ENCODE measurements at regions not wholly inside any gene's neighbourhood (a gene's known extent, or its start where the extent isn't known, plus 50 kb on each side); places are given as distances from the start of the nearest gene placed in this dataset.

DNA sequence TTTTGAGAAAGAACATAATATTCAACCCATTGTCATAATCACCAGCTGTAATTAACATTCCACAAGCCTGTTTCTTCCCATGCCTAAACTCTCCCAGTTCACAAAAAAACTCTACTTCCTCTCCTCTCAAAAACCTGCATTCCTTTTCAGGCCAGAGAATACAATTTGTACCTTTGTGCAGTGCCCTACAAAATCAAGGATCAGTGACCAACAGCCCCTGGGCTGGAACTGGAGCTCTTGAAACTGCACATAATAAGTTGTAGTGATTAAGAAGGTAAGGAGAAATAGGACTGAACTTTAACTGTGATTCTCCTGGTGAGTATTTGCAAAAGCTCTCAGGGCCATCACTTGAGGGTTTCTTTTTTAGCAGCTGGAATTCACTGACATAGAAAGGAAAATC is 472.7 kb downstream of the RFC3 start:
- H3K4me1 ChIP-seq (replicated peaks in 1 of 2), result no peaks in the 10 kb centered on the region
- DNase-seq, result no peak
- H3K27me3 ChIP-seq, result no peaks in the 10 kb centered on the region
- intact Hi-C loops (cut with DNase I), result no loop called here
- TF ChIP-seq POLR2A (IDR thresholded peaks at IDR 0.05), result no peak
- TF ChIP-seq, protein P1, sequence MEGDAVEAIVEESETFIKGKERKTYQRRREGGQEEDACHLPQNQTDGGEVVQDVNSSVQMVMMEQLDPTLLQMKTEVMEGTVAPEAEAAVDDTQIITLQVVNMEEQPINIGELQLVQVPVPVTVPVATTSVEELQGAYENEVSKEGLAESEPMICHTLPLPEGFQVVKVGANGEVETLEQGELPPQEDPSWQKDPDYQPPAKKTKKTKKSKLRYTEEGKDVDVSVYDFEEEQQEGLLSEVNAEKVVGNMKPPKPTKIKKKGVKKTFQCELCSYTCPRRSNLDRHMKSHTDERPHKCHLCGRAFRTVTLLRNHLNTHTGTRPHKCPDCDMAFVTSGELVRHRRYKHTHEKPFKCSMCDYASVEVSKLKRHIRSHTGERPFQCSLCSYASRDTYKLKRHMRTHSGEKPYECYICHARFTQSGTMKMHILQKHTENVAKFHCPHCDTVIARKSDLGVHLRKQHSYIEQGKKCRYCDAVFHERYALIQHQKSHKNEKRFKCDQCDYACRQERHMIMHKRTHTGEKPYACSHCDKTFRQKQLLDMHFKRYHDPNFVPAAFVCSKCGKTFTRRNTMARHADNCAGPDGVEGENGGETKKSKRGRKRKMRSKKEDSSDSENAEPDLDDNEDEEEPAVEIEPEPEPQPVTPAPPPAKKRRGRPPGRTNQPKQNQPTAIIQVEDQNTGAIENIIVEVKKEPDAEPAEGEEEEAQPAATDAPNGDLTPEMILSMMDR (IDR thresholded peaks at IDR 0.05), result no peak
- no peak overlapping the region for H3K27ac ChIP-seq
- H3K9me3 ChIP-seq (replicated peaks in 1 of 3), result no peaks in the 10 kb centered on the region
- no peaks in the 10 kb centered on the region for H3K36me3 ChIP-seq (replicated peaks in 1 of 2)
- H3K4me3 ChIP-seq, result no peak overlapping the region

DNA sequence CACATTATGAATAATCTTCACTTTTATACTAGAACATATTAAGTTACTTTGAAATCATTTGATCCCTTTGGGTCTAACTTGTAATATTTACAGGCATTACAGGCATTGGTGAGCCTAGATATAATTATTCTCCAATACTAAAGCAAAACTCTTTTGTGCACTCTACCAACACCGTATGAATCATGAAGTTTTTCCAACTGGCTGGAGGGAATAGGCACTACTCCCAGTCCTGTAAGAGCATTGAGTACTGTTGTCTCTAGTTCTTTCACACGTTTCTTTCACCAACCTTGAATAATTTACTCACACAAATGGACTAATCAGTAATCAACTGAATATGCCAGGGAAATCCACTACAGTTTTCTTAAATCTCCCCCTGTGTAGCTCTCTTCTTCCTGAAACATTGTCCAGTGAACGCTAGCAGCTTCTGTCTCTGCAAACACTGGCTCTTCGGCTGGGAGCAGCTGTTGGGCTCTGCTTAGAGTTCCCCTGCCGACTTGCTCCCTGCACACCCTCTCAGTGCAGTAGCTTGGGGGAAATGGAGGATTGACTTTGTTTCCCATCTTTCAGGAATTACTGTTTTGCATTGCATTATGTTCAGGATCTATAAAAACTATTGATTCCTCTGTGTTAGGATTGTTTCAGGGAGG is 476.7 kb downstream of the RFC3 start:
- Histone ChIP-seq H3K4me3 (peak overlapping the region in 1 of 4 donors; percentile 28), H3K4me1 (replicated peaks in 1 of 2) (no peaks in the 10 kb centered on the region), H3K27ac (no peak overlapping the region), H3K36me3 (replicated peaks in 1 of 2) (no peaks in the 10 kb centered on the region), H3K27me3 (no peaks in the 10 kb centered on the region), H3K9me3 (replicated peaks in 1 of 3) (no peaks in the 10 kb centered on the region)
- peak in 2 of 7 donors; percentile 14 to 18 for DNase-seq
- 20 to 35% (median 31%) methylated on average over 5 of the region's 5 CpGs for WGBS, 4 donors
- intact Hi-C loops (cut with DNase I), result no loop called here
- TF ChIP-seq, protein P1 (IDR thresholded peaks at IDR 0.05), result no peak
- TF ChIP-seq POLR2A (IDR thresholded peaks at IDR 0.05), result no peak

DNA sequence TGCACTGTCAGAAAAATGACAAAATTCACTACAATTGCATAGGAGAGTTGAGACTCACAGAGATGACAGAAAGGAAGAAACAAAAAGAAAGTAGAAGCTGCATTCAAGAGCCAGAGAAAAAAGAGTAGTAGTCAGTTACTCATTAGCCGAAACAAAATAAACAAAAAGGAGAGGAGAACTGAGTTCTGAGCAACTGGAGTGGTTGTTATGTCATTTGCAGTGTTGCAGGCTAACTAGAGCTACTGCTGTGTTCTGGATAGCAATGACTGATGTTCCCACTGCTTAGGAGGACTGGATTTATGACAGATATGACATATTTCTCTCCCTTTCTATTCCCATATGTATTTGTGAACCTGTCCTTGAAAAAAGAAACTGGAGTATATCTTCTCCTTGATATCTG is 482.6 kb downstream of the RFC3 start:
- no peak overlapping the region for H3K27ac ChIP-seq
- no peaks in the 10 kb centered on the region for H3K4me1 ChIP-seq (replicated peaks in 1 of 2)
- WGBS, 4 donors, result 44 to 66% (median 62%) methylated on average over 1 of the region's 1 CpG
- H3K27me3 ChIP-seq, result no peaks in the 10 kb centered on the region
- TF ChIP-seq, protein P1 (IDR thresholded peaks at IDR 0.05), result no peak
- no peak for TF ChIP-seq POLR2A (IDR thresholded peaks at IDR 0.05)
- intact Hi-C loops (cut with DNase I), result no loop called here
- peaks cover 0 to 4% (median 0%) of the 10 kb centered on the region in 3 donors for H3K9me3 ChIP-seq (replicated peaks in 1 of 3)
- no peaks in the 10 kb centered on the region for H3K36me3 ChIP-seq (replicated peaks in 1 of 2)
- no peak for DNase-seq
- no peak overlapping the region for H3K4me3 ChIP-seq

DNA sequence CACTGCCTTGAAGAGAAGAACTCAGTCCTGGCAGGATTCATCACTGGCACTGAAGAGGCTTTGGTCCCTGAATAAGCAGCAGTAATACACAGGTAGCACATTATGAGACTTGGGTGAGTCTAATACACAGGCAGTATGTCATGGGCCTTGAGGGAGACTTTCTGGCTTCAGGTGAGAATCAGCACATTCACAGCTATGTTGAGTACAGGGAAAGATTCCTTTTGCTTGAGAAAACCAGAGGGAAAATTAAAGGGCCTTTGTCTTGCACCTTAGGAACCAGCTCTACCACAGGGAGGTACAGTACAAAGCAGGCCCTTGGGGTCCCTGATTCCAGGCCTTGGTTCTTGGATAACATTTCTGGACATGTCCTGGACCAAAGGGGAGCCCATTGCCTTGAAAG is 484.6 kb downstream of the RFC3 start:
- H3K36me3 ChIP-seq (replicated peaks in 1 of 2), result no peaks in the 10 kb centered on the region
- DNase-seq, result no peak
- peaks cover 0 to 4% (median 0%) of the 10 kb centered on the region in 3 donors for H3K9me3 ChIP-seq (replicated peaks in 1 of 3)
- no peaks in the 10 kb centered on the region for H3K27me3 ChIP-seq
- no peak for TF ChIP-seq POLR2A (IDR thresholded peaks at IDR 0.05)
- TF ChIP-seq, protein P1 (IDR thresholded peaks at IDR 0.05), result no peak
- H3K4me3 ChIP-seq, result no peak overlapping the region
- H3K27ac ChIP-seq, result no peak overlapping the region
- intact Hi-C loops (cut with DNase I), result no loop called here
- H3K4me1 ChIP-seq (replicated peaks in 1 of 2), result no peaks in the 10 kb centered on the region
